PC-3 (cell line): ENCODE measurements at regions not wholly inside any gene's neighbourhood (a gene's known extent, or its start where the extent isn't known, plus 50 kb on each side); places are given as distances from the start of the nearest gene placed in this dataset.
A peak's percentile ranks its signal among the peaks of the same experiment; 100 is the strongest.

Source experiments
- ATAC-seq: fragments of 200-7000 bp; cut with Tn5 transposase; 2 replicates; pipeline ENCODE4 v1.9.1; 2020; ENCODE audit warnings: mild to moderate bottlenecking, moderate library complexity
- BruUV-seq: library from RNA; stranded (reverse); fragments of 400-500 nt; replicated peaks from 2 replicates; lab custom pipeline; 2021; lab: Mats Ljungman, UMichigan
- CTCF ChIA-PET: fragments of 300-600 bp; sonication (Branson Sonifier 250); formaldehyde crosslinking; loops from one replicate; lab custom pipeline; 2022; ENCODE audit warnings: antibody characterized with exemption; lab: Charles Lee
- POLR2A ChIA-PET: fragments of 300-600 bp; sonication (Branson Sonifier 250); formaldehyde crosslinking; loops from one replicate; lab custom pipeline; 2022; ENCODE audit warnings: antibody characterized with exemption; ENCODE audit not compliant: unreplicated experiment; lab: Charles Lee
- DNase-seq: peaks from one replicate; pipeline ENCODE4 v3.0.0-alpha.2; 2015
- H2AFZ ChIP-seq: fragments of 300-600 bp; sonication (generic); 2 replicates; pipeline ENCODE4 v1.6.0; 2016; ENCODE audit warnings: antibody characterized with exemption, low read length
- H3F3A ChIP-seq: fragments of 300-600 bp; sonication (generic); one replicate; pipeline ENCODE4 v1.6.0; 2017; ENCODE audit warnings: antibody characterized with exemption, low read length, control low read depth, mild to moderate bottlenecking; ENCODE audit not compliant: unreplicated experiment
- H3K27ac ChIP-seq: fragments of 300-600 bp; sonication (generic); 2 replicates; pipeline ENCODE4 v1.5.1; 2016; ENCODE audit warnings: mild to moderate bottlenecking, low read length
- H3K27me3 ChIP-seq: fragments of 300-600 bp; sonication (generic); 2 replicates; pipeline ENCODE4 v1.6.1; 2016; ENCODE audit warnings: low read length, mixed read lengths
- H3K36me3 ChIP-seq: fragments of 300-600 bp; sonication (generic); 2 replicates; pipeline ENCODE4 v1.6.1; 2016; ENCODE audit warnings: low read depth, mixed run types, low read length, mixed read lengths
- H3K4me1 ChIP-seq: fragments of 300-600 bp; sonication (generic); 2 replicates; pipeline ENCODE4 v1.5.1; 2016; ENCODE audit warnings: low read length; ENCODE audit not compliant: insufficient read depth
- H3K4me2 ChIP-seq: fragments of 300-600 bp; sonication (generic); 2 replicates; pipeline ENCODE4 v1.6.0; 2016; ENCODE audit warnings: low read length
- H3K4me3 ChIP-seq: fragments of 300-600 bp; sonication (generic); 2 replicates; pipeline ENCODE4 v1.5.1; 2016; ENCODE audit warnings: mild to moderate bottlenecking, low read length, mixed read lengths
- H3K79me2 ChIP-seq: fragments of 300-600 bp; sonication (generic); 2 replicates; pipeline ENCODE4 v1.6.1; 2017; ENCODE audit warnings: low read length, mixed read lengths
- H3K9ac ChIP-seq: fragments of 300-600 bp; sonication (generic); 2 replicates; pipeline ENCODE4 v1.6.0; 2016; ENCODE audit warnings: mild to moderate bottlenecking, low read length
- H3K9me2 ChIP-seq: fragments of 300-600 bp; sonication (generic); replicated peaks from 2 replicates; pipeline ENCODE4 v1.6.1; 2016; ENCODE audit warnings: mixed run types, low read length, mixed read lengths
- H3K9me3 ChIP-seq: fragments of 300-600 bp; sonication (generic); 2 replicates; pipeline ENCODE4 v1.6.1; 2016; ENCODE audit warnings: low read length, mixed read lengths
- H4K20me1 ChIP-seq: fragments of 300-600 bp; sonication (generic); 2 replicates; pipeline ENCODE4 v1.6.1; 2016; ENCODE audit warnings: low read length, mixed read lengths
- EZH2 ChIP-seq: fragments of 300-600 bp; sonication (generic); IDR thresholded peaks from one replicate; pipeline ENCODE4 v1.6.1; 2017; ENCODE audit warnings: antibody characterized with exemption, mild to moderate bottlenecking, low read length; ENCODE audit not compliant: unreplicated experiment
- EZH2phosphoT487 ChIP-seq: fragments of 300-600 bp; sonication (generic); IDR thresholded peaks from 2 replicates; pipeline ENCODE4 v1.6.1; 2018; ENCODE audit warnings: mild to moderate bottlenecking, antibody characterized with exemption, low read length, borderline replicate concordance
- intact Hi-C: fragments of 100-400 bp; cut with micrococcal nuclease; formaldehyde crosslinking; loops from 2 replicates; pipeline ENCODE4 v1.9.0; 2023
- TF ChIP-seq, protein P1 (sequence below): fragments of 300-600 bp; sonication (generic); conservative IDR thresholded peaks from 2 replicates; pipeline ENCODE4 v1.5.1; 2017; ENCODE audit warnings: antibody characterized with exemption, low read depth, mild to moderate bottlenecking, low read length

- DNase-seq, result no peak
- H3K27ac ChIP-seq, result no peak overlapping the region
- ChIA-PET POLR2A (no interaction called here), CTCF (interaction anchor here (0.6 kb wide), 1 partner anchor 83 kb away, joined by 5 read pairs; no protein-coding TSS in a partner anchor)
- H4K20me1 ChIP-seq, result no peaks in the 10 kb centered on the region
- no peak overlapping the region for H2AFZ ChIP-seq
- no peak overlapping the region for H3K4me2 ChIP-seq
- H3K4me1 ChIP-seq, result no peaks in the 10 kb centered on the region
- no peak for TF ChIP-seq EZH2phosphoT487
- no peak for ATAC-seq
- H3K9ac ChIP-seq, result no peak overlapping the region
- intact Hi-C loops, result no loop called here
- peaks cover 12% of the 10 kb centered on the region; the same call in 1 of the 2 replicates for H3K27me3 ChIP-seq
- BruUV-seq, result no TSS peak
- H3K79me2 ChIP-seq, result no peaks in the 10 kb centered on the region
- H3K4me3 ChIP-seq, result no peak overlapping the region
- no peaks in the 10 kb centered on the region for H3F3A ChIP-seq
- H3K9me3 ChIP-seq, result no peaks in the 10 kb centered on the region
- H3K9me2 ChIP-seq, result no peaks in the 10 kb centered on the region
- H3K36me3 ChIP-seq, result no peaks in the 10 kb centered on the region
Measured at GRCh38 chr19:33946535-33947264, 150.0 kb downstream of the KCTD15 start.

GRCh38 chr19:33947265-33947964, 150.7 kb downstream of the KCTD15 start:
- no peaks in the 10 kb centered on the region for H3K9me3 ChIP-seq
- H3K27ac ChIP-seq, result no peak overlapping the region
- H4K20me1 ChIP-seq, result no peaks in the 10 kb centered on the region
- no peaks in the 10 kb centered on the region for H3K36me3 ChIP-seq
- no peaks in the 10 kb centered on the region for H3K79me2 ChIP-seq
- no peaks in the 10 kb centered on the region for H3K9me2 ChIP-seq
- POLR2A ChIA-PET, result no interaction called here
- H3K4me3 ChIP-seq, result no peak overlapping the region
- no peak overlapping the region for H3K9ac ChIP-seq
- DNase-seq (no peak), ATAC-seq (no peak)
- H3K27me3 ChIP-seq, result peaks cover 12% of the 10 kb centered on the region; the same call in 1 of the 2 replicates
- intact Hi-C loops, result no loop called here
- H3K4me1 ChIP-seq, result no peaks in the 10 kb centered on the region
- no TSS peak for BruUV-seq
- CTCF ChIA-PET, result no interaction called here
- no peaks in the 10 kb centered on the region for H3F3A ChIP-seq
- TF ChIP-seq EZH2, result no peak
- TF ChIP-seq, protein P1, sequence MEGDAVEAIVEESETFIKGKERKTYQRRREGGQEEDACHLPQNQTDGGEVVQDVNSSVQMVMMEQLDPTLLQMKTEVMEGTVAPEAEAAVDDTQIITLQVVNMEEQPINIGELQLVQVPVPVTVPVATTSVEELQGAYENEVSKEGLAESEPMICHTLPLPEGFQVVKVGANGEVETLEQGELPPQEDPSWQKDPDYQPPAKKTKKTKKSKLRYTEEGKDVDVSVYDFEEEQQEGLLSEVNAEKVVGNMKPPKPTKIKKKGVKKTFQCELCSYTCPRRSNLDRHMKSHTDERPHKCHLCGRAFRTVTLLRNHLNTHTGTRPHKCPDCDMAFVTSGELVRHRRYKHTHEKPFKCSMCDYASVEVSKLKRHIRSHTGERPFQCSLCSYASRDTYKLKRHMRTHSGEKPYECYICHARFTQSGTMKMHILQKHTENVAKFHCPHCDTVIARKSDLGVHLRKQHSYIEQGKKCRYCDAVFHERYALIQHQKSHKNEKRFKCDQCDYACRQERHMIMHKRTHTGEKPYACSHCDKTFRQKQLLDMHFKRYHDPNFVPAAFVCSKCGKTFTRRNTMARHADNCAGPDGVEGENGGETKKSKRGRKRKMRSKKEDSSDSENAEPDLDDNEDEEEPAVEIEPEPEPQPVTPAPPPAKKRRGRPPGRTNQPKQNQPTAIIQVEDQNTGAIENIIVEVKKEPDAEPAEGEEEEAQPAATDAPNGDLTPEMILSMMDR, result peak; percentile 22; the same call in 1 of the 2 replicates
- no peak overlapping the region for H3K4me2 ChIP-seq
- no peak overlapping the region for H2AFZ ChIP-seq

DNA sequence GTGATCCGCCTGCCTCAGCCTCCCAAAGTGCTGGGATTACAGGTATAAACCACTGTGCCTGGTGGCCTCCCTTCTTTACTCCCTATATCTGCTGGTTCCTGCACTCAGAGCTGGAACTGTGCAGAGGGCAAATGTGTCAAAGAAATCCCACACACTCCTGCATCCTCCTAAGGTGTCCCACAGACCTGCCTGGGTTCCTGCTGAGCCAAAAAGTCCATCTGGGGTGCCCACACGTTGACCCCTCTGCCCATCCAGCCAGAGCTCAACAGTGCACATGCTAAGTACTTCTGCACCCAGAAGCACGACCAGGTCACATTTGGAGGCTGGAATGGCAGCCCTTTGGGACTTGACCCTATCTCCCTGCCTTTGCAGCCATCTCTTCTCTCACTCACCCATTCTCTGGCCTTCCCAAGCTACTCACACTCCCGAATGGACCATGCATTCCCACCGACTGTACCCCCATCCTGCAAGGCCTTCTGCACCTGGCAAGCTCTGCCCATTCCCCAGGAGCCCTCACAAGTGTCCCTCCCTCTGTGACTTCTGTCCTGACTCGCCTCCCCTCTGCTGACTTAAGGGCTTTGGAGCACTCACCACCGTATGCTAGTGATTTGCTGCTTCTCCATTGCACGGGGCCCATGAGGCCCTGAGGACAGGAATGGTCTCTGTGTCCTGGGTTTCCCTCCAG, 152.1 kb downstream of the KCTD15 start:
- Histone ChIP-seq H3K36me3 (no peaks in the 10 kb centered on the region), H2AFZ (no peak overlapping the region), H3K27me3 (peaks cover 17% of the 10 kb centered on the region; the same call in 1 of the 2 replicates), H3K4me1 (no peaks in the 10 kb centered on the region), H3K27ac (no peak overlapping the region), H3K4me3 (no peak overlapping the region), H3K79me2 (no peaks in the 10 kb centered on the region), H4K20me1 (no peaks in the 10 kb centered on the region), H3K4me2 (no peak overlapping the region), H3K9me2 (no peaks in the 10 kb centered on the region), H3F3A (no peaks in the 10 kb centered on the region), H3K9me3 (no peaks in the 10 kb centered on the region), H3K9ac (no peak overlapping the region)
- ChIA-PET POLR2A (no interaction called here), CTCF (no interaction called here)
- TF ChIP-seq, protein P1, result no peak
- TF ChIP-seq EZH2phosphoT487, result no peak
- no peak for TF ChIP-seq EZH2
- no peak for DNase-seq
- intact Hi-C loops, result no loop called here
- BruUV-seq, result no TSS peak
- ATAC-seq, result no peak
